ENCODE measurements at regions not wholly inside any gene's neighbourhood (a gene's known extent, or its start where the extent isn't known, plus 50 kb on each side); places are given as distances from the start of the nearest gene placed in this dataset.

DNA sequence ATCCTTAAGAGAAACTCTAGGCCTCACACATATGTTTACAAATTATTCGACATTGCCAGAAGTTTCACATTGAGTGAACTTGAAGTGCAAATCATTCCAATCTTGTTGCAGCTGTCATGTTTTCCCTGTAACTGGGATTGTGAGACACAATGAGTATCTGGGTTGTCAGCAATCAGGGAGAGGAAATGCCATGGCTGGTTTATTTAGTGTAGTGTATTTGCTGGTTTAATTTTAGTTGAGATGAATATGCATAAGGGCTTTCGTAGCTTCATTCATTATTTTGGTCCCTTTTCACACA is 54.2 kb upstream of the USP1 start:
- TF ChIP-seq EZH2 (IDR thresholded peaks at IDR 0.05; ENCODE audit: insufficient read depth, poor library complexity, severe bottlenecking) = no peak
- TF ChIP-seq EZH2phosphoT487 (IDR thresholded peaks at IDR 0.05; ENCODE audit: insufficient read depth, low read depth) = no peak

Data from GM23248 (cell line).